ENCODE measurements at regions not wholly inside any gene's neighbourhood (a gene's known extent, or its start where the extent isn't known, plus 50 kb on each side); places are given as distances from the start of the nearest gene placed in this dataset.

- TF ChIP-seq MAX (IDR thresholded peaks at IDR 0.05; ENCODE audit: low read depth, low read length) (no peak), CTCF (IDR thresholded peaks at IDR 0.05; ENCODE audit: low read depth, low read length) (no peak), MYC (IDR thresholded peaks at IDR 0.05; ENCODE audit: low read depth, low read length) (no peak), POLR2A (IDR thresholded peaks at IDR 0.05; ENCODE audit: extremely low read depth, insufficient read length) (no peak)
These were observed 889.7 kb downstream of the ADGRL2 start for GRCh38 chr1:82690411-82690810.

Data from NB4 (cell line).